CD4-positive, CD25-positive, alpha-beta regulatory T cell (primary cell): ENCODE measurements at regions not wholly inside any gene's neighbourhood (a gene's known extent, or its start where the extent isn't known, plus 50 kb on each side); places are given as distances from the start of the nearest gene placed in this dataset.
"Not testable (repeated sequence)": the region's sequence is repeated elsewhere in the genome, so short reads cannot be mapped to it uniquely, and the experiment has no call there.

ENCODE experiments used
- ATAC-seq, 2 donors: fragments of 150-1000 bp; cut with Tn5 transposase; one replicate each; pipeline ENCODE4 v1.10.0; 2021; ENCODE audit warnings: low read depth in 2 of 2, moderate number of reproducible peaks in 2 of 2, moderate library complexity in 1 of 2
- DNase-seq, 3 donors: peaks; one replicate each; pipeline versions ENCODE4 v3.0.0 to v3.0.0-alpha.2; 2012 to 2022; ENCODE audit warnings: mixed read lengths in 1 of 3
- H3K27ac ChIP-seq: one replicate; pipeline ENCODE4 v1.7.0; 2013; ENCODE audit warnings: mild to moderate bottlenecking, low read length; ENCODE audit not compliant: insufficient read depth, poor library complexity, severe bottlenecking
- H3K27me3 ChIP-seq: one replicate; pipeline ENCODE4 v1.7.0; 2013; ENCODE audit warnings: low read length; ENCODE audit not compliant: control insufficient read depth, insufficient read depth
- H3K36me3 ChIP-seq: one replicate; pipeline ENCODE4 v1.7.0; 2013; ENCODE audit warnings: mild to moderate bottlenecking, low read length, moderate library complexity; ENCODE audit not compliant: control insufficient read depth, insufficient read depth
- H3K4me1 ChIP-seq: 2 replicates; pipeline ENCODE4 v1.7.0; 2013; ENCODE audit warnings: mild to moderate bottlenecking, low read length; ENCODE audit not compliant: insufficient read depth, control insufficient read depth, poor library complexity, severe bottlenecking
- H3K4me3 ChIP-seq: one replicate; pipeline ENCODE4 v1.7.0; 2013; ENCODE audit warnings: low read depth, mild to moderate bottlenecking, low read length, moderate library complexity
- H3K9me3 ChIP-seq, 2 experiments: 1 replicate in 1 of 2; 2 replicates in 1 of 2; pipeline ENCODE4 v1.7.0; 2013; ENCODE audit warnings: low read length in 2 of 2, mild to moderate bottlenecking in 1 of 2, moderate library complexity in 1 of 2; ENCODE audit not compliant: control insufficient read depth in 2 of 2
- H3K27ac Mint-ChIP-seq, 3 donors: one replicate each; pipeline ENCODE4 v1.8.0; 2020 to 2022; ENCODE audit warnings: mild to moderate bottlenecking in 3 of 3, mixed read lengths in 3 of 3, moderate library complexity in 2 of 3
- H3K27me3 Mint-ChIP-seq: one replicate; pipeline ENCODE4 v1.8.0; 2022; ENCODE audit warnings: mild to moderate bottlenecking, mixed read lengths
- H3K36me3 Mint-ChIP-seq: one replicate; pipeline ENCODE4 v1.8.0; 2020; ENCODE audit warnings: mixed read lengths
- H3K4me1 Mint-ChIP-seq, 4 donors: one replicate each; pipeline ENCODE4 v1.8.0; 2020 to 2022; ENCODE audit warnings: mixed read lengths in 4 of 4, mild to moderate bottlenecking in 1 of 4
- H3K4me3 Mint-ChIP-seq, 4 donors: one replicate each; pipeline ENCODE4 v1.8.0; 2020 to 2022; ENCODE audit warnings: mild to moderate bottlenecking in 4 of 4, mixed read lengths in 4 of 4, moderate library complexity in 3 of 4
- H3K9me3 Mint-ChIP-seq, 7 donors: one replicate each; pipeline ENCODE4 v1.8.0; 2020 to 2022; ENCODE audit warnings: mixed read lengths in 7 of 7, mild to moderate bottlenecking in 3 of 7, moderate library complexity in 2 of 7

- no peak for ATAC-seq
- Mint-ChIP-seq H3K4me3 (no peak overlapping the region), H3K27me3 (no peaks in the 10 kb centered on the region)
Observed at GRCh38 chrY:7837046-7837445, 925.5 kb upstream of the AMELY start.

GRCh38 chrY:7836366-7836765, 924.8 kb upstream of the AMELY start:
- ATAC-seq (no peak), DNase-seq (no peak)
- no peaks in the 10 kb centered on the region for H3K36me3 Mint-ChIP-seq
- no peaks in the 10 kb centered on the region for H3K27me3 Mint-ChIP-seq
- Histone ChIP-seq H3K4me1 (no peaks in the 10 kb centered on the region), H3K4me3 (no peak overlapping the region), H3K27me3 (no peaks in the 10 kb centered on the region), H3K36me3 (no peaks in the 10 kb centered on the region), H3K27ac (no peak overlapping the region), H3K9me3 (no peaks in the 10 kb centered on the region)
- H3K9me3 Mint-ChIP-seq: no peaks in the 10 kb centered on the region
- H3K4me1 Mint-ChIP-seq: no peaks in the 10 kb centered on the region
- no peak overlapping the region for H3K4me3 Mint-ChIP-seq
- H3K27ac Mint-ChIP-seq: no peak overlapping the region

More at GRCh38 chrY:7837046-7837445, 925.5 kb upstream of the AMELY start:
- Histone ChIP-seq H3K4me3 (no peak overlapping the region), H3K36me3 (no peaks in the 10 kb centered on the region), H3K4me1 (no peaks in the 10 kb centered on the region), H3K27me3 (no peaks in the 10 kb centered on the region), H3K27ac (no peak overlapping the region), H3K9me3 (no peaks in the 10 kb centered on the region)
- H3K27ac Mint-ChIP-seq: no peak overlapping the region
- H3K36me3 Mint-ChIP-seq: no peaks in the 10 kb centered on the region
- DNase-seq: no peak
- no peaks in the 10 kb centered on the region for H3K4me1 Mint-ChIP-seq
- no peaks in the 10 kb centered on the region for H3K9me3 Mint-ChIP-seq

GRCh38 chrY:7835416-7835815, 923.9 kb upstream of the AMELY start:
- Histone ChIP-seq H3K4me3 (no peak overlapping the region), H3K9me3 (no peaks in the 10 kb centered on the region), H3K27me3 (no peaks in the 10 kb centered on the region), H3K27ac (no peak overlapping the region), H3K36me3 (no peaks in the 10 kb centered on the region), H3K4me1 (no peaks in the 10 kb centered on the region)
- Mint-ChIP-seq H3K36me3 (no peaks in the 10 kb centered on the region), H3K4me1 (no peaks in the 10 kb centered on the region), H3K9me3 (no peaks in the 10 kb centered on the region), H3K27me3 (no peaks in the 10 kb centered on the region), H3K27ac (no peak overlapping the region), H3K4me3 (no peak overlapping the region)
- DNase-seq (no peak), ATAC-seq (no peak)

DNA sequence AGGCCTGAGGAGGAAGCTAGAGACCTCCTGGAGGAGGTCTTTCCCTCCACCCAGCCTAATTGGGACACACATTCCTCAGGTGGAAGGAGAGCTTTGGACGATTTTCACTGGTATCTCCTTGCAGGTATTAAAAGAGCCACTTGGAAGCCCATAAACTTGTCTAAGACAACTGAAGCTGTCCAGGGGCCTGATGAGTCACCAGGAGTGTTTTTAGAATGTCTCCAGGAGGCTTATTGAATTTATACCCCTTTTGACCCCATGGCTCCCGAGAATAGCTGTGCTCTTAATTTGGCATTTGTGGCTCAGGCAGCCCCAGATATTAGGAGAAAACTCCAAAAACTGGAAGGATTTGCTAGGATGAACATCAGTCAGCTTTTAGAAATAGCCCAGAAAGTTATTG, 922.7 kb upstream of the AMELY start:
- no peaks in the 10 kb centered on the region for H3K27me3 Mint-ChIP-seq

GRCh38 chrY:7830881-7831280, 919.3 kb upstream of the AMELY start:
- not testable (repeated sequence) for H3K4me1 Mint-ChIP-seq

More for the DNA sequence above, 922.7 kb upstream of the AMELY start:
- no peaks in the 10 kb centered on the region for H3K36me3 Mint-ChIP-seq
- H3K9me3 Mint-ChIP-seq: no peaks in the 10 kb centered on the region
- H3K4me3 Mint-ChIP-seq: peak overlapping the region in 1 of 4 donors; percentile 52
- no peaks in the 10 kb centered on the region for H3K36me3 ChIP-seq
- H3K27ac ChIP-seq: no peak overlapping the region
- no peaks in the 10 kb centered on the region for H3K4me1 ChIP-seq
- no peaks in the 10 kb centered on the region for H3K4me1 Mint-ChIP-seq
- no peaks in the 10 kb centered on the region for H3K9me3 ChIP-seq
- H3K4me3 ChIP-seq: no peak overlapping the region
- DNase-seq (no peak), ATAC-seq (no peak)
- no peaks in the 10 kb centered on the region for H3K27me3 ChIP-seq
- no peak overlapping the region for H3K27ac Mint-ChIP-seq

GRCh38 chrY:7826533-7826932, 915.0 kb upstream of the AMELY start:
- H3K27me3 Mint-ChIP-seq: no peaks in the 10 kb centered on the region
- ATAC-seq (no peak), DNase-seq (no peak)
- H3K9me3 ChIP-seq: no peaks in the 10 kb centered on the region
- H3K4me1 ChIP-seq: no peaks in the 10 kb centered on the region
- no peaks in the 10 kb centered on the region for H3K9me3 Mint-ChIP-seq
- H3K4me3 Mint-ChIP-seq: no peak overlapping the region
- no peaks in the 10 kb centered on the region for H3K4me1 Mint-ChIP-seq
- no peak overlapping the region for H3K27ac ChIP-seq
- H3K4me3 ChIP-seq: no peak overlapping the region
- no peaks in the 10 kb centered on the region for H3K27me3 ChIP-seq
- no peaks in the 10 kb centered on the region for H3K36me3 ChIP-seq
- H3K27ac Mint-ChIP-seq: no peak overlapping the region
- no peaks in the 10 kb centered on the region for H3K36me3 Mint-ChIP-seq

More at GRCh38 chrY:7830881-7831280, 919.3 kb upstream of the AMELY start:
- H3K4me1 ChIP-seq, H3K27ac ChIP-seq, H3K9me3 ChIP-seq, ATAC-seq, DNase-seq, H3K4me3 Mint-ChIP-seq, H3K4me3 ChIP-seq, H3K27me3 ChIP-seq, H3K36me3 ChIP-seq, H3K27ac Mint-ChIP-seq, H3K27me3 Mint-ChIP-seq, H3K9me3 Mint-ChIP-seq, H3K36me3 Mint-ChIP-seq: not testable (repeated sequence)

GRCh38 chrY:7825874-7826273, 914.3 kb upstream of the AMELY start:
- no peak overlapping the region for H3K4me3 ChIP-seq
- no peaks in the 10 kb centered on the region for H3K36me3 ChIP-seq
- H3K4me1 ChIP-seq: no peaks in the 10 kb centered on the region
- H3K9me3 Mint-ChIP-seq: no peaks in the 10 kb centered on the region
- H3K27ac Mint-ChIP-seq: no peak overlapping the region
- DNase-seq (no peak), ATAC-seq (no peak)
- H3K4me1 Mint-ChIP-seq: no peaks in the 10 kb centered on the region
- no peaks in the 10 kb centered on the region for H3K27me3 ChIP-seq
- no peaks in the 10 kb centered on the region for H3K36me3 Mint-ChIP-seq
- H3K9me3 ChIP-seq: no peaks in the 10 kb centered on the region
- no peak overlapping the region for H3K4me3 Mint-ChIP-seq
- H3K27ac ChIP-seq: no peak overlapping the region
- no peaks in the 10 kb centered on the region for H3K27me3 Mint-ChIP-seq

GRCh38 chrY:7821295-7822035, 909.9 kb upstream of the AMELY start:
- H3K4me1 Mint-ChIP-seq: no peaks in the 10 kb centered on the region
- H3K27me3 Mint-ChIP-seq: no peaks in the 10 kb centered on the region
- ATAC-seq (no peak), DNase-seq (no peak)
- Histone ChIP-seq H3K9me3 (no peaks in the 10 kb centered on the region), H3K36me3 (no peaks in the 10 kb centered on the region), H3K4me1 (no peaks in the 10 kb centered on the region), H3K27ac (no peak overlapping the region), H3K4me3 (no peak overlapping the region), H3K27me3 (no peaks in the 10 kb centered on the region)
- no peaks in the 10 kb centered on the region for H3K9me3 Mint-ChIP-seq
- H3K4me3 Mint-ChIP-seq: no peak overlapping the region
- H3K36me3 Mint-ChIP-seq: no peaks in the 10 kb centered on the region
- no peak overlapping the region for H3K27ac Mint-ChIP-seq
